ENCODE measurements at regions not wholly inside any gene's neighbourhood (a gene's known extent, or its start where the extent isn't known, plus 50 kb on each side); places are given as distances from the start of the nearest gene placed in this dataset.

DNA sequence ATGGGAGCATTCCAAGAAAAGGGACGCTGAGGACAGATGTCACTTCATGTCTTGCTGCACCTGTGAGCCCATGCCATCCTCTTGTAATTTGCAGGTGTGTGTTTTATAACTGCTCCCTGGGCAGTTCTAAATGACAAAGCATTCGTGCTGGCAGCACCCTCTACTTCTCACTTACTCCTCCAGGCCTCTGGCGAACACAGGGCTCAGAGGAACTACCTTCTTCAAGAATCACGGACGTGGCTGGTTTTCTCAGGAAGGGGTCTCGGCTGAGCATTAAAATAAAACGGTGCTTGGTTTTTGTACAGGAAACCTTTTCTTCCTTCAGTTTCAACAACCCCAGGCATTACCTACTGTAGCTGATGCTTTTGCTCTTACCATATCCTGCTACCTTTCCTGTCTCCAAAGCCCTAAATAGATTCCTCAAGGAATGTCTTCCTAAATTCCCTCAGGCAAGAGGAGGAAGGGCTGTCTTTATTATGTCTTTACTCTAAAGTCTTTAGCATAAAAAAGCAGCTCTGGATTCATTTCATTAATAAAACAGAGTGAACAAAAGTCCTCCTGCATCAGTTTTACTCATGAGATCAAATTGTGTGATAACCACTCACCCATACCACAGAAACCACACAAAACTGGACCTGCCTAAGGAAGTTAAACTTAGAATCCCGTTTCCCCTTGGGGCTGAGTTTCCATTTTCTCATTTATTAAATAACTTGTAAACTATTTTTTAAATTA lies 79.0 kb upstream of the MAP10 start:
- TF ChIP-seq, protein P1, sequence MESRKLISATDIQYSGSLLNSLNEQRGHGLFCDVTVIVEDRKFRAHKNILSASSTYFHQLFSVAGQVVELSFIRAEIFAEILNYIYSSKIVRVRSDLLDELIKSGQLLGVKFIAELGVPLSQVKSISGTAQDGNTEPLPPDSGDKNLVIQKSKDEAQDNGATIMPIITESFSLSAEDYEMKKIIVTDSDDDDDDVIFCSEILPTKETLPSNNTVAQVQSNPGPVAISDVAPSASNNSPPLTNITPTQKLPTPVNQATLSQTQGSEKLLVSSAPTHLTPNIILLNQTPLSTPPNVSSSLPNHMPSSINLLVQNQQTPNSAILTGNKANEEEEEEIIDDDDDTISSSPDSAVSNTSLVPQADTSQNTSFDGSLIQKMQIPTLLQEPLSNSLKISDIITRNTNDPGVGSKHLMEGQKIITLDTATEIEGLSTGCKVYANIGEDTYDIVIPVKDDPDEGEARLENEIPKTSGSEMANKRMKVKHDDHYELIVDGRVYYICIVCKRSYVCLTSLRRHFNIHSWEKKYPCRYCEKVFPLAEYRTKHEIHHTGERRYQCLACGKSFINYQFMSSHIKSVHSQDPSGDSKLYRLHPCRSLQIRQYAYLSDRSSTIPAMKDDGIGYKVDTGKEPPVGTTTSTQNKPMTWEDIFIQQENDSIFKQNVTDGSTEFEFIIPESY (IDR thresholded peaks at IDR 0.05; ENCODE audit: extremely low read depth, insufficient replicate concordance, low read length): no peak
- TF ChIP-seq SP1 (IDR thresholded peaks at IDR 0.05; ENCODE audit: low read depth): no peak
- TF ChIP-seq POLR2AphosphoS5 (IDR thresholded peaks at IDR 0.05; ENCODE audit: low read depth, low read length): no peak
- no peak for TF ChIP-seq ELF1 (IDR thresholded peaks at IDR 0.05; ENCODE audit: borderline replicate concordance, low read depth)
- TF ChIP-seq, protein P2, sequence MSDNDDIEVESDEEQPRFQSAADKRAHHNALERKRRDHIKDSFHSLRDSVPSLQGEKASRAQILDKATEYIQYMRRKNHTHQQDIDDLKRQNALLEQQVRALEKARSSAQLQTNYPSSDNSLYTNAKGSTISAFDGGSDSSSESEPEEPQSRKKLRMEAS (IDR thresholded peaks at IDR 0.05): no peak
- no peak for TF ChIP-seq EZH2 (IDR thresholded peaks at IDR 0.05)
- no peak for TF ChIP-seq POLR2A (IDR thresholded peaks at IDR 0.05; ENCODE audit: borderline replicate concordance, extremely low read depth, insufficient read depth, insufficient read length)
- TF ChIP-seq ZFX (IDR thresholded peaks at IDR 0.05): no peak
- TF ChIP-seq, protein P3, sequence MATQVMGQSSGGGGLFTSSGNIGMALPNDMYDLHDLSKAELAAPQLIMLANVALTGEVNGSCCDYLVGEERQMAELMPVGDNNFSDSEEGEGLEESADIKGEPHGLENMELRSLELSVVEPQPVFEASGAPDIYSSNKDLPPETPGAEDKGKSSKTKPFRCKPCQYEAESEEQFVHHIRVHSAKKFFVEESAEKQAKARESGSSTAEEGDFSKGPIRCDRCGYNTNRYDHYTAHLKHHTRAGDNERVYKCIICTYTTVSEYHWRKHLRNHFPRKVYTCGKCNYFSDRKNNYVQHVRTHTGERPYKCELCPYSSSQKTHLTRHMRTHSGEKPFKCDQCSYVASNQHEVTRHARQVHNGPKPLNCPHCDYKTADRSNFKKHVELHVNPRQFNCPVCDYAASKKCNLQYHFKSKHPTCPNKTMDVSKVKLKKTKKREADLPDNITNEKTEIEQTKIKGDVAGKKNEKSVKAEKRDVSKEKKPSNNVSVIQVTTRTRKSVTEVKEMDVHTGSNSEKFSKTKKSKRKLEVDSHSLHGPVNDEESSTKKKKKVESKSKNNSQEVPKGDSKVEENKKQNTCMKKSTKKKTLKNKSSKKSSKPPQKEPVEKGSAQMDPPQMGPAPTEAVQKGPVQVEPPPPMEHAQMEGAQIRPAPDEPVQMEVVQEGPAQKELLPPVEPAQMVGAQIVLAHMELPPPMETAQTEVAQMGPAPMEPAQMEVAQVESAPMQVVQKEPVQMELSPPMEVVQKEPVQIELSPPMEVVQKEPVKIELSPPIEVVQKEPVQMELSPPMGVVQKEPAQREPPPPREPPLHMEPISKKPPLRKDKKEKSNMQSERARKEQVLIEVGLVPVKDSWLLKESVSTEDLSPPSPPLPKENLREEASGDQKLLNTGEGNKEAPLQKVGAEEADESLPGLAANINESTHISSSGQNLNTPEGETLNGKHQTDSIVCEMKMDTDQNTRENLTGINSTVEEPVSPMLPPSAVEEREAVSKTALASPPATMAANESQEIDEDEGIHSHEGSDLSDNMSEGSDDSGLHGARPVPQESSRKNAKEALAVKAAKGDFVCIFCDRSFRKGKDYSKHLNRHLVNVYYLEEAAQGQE (IDR thresholded peaks at IDR 0.05; ENCODE audit: low read depth): no peak
- no peak for TF ChIP-seq YY1 (IDR thresholded peaks at IDR 0.05; ENCODE audit: extremely low read depth, insufficient replicate concordance, low read depth, low read length)
- TF ChIP-seq, protein P4, sequence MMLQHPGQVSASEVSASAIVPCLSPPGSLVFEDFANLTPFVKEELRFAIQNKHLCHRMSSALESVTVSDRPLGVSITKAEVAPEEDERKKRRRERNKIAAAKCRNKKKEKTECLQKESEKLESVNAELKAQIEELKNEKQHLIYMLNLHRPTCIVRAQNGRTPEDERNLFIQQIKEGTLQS (IDR thresholded peaks at IDR 0.05): no peak
- no peak for TF ChIP-seq CBX3 (IDR thresholded peaks at IDR 0.05; ENCODE audit: low read depth)
- TF ChIP-seq JUND (IDR thresholded peaks at IDR 0.05): no peak
- no peak for TF ChIP-seq FOSL1 (IDR thresholded peaks at IDR 0.05; ENCODE audit: low read depth)
- no peak for TF ChIP-seq EZH2phosphoT487 (IDR thresholded peaks at IDR 0.05; ENCODE audit: borderline replicate concordance)
- no peak for TF ChIP-seq RAD21 (IDR thresholded peaks at IDR 0.05; ENCODE audit: low read depth)
- no peak for TF ChIP-seq TCF7L2 (IDR thresholded peaks at IDR 0.05; ENCODE audit: borderline replicate concordance, extremely low read depth, insufficient read depth, insufficient read length)
- no peak for TF ChIP-seq SRF (IDR thresholded peaks at IDR 0.05; ENCODE audit: low read depth)
- no peak for TF ChIP-seq CEBPB (IDR thresholded peaks at IDR 0.05; ENCODE audit: low read depth)
- H3K4me2 ChIP-seq (ENCODE audit: low read length): no peak overlapping the region
- no TSS peak for BruUV-seq (replicated peaks)
- H3K9me3 ChIP-seq (ENCODE audit: control insufficient read depth in 1 of 2, insufficient read depth in 1 of 2, low read depth in 1 of 2, low read length in 2 of 2): no peaks in the 10 kb centered on the region
- DNase-seq (ENCODE audit: low read depth, low spot score) (no peak), ATAC-seq (no peak)
- no peaks in the 10 kb centered on the region for H4K20me1 ChIP-seq (ENCODE audit: insufficient read depth)
- H3K79me2 ChIP-seq (ENCODE audit: insufficient read depth, low read length): no peaks in the 10 kb centered on the region
- H3K27ac ChIP-seq (ENCODE audit: low read depth, low read length): no peak overlapping the region
- no peak overlapping the region for H2AFZ ChIP-seq (ENCODE audit: low read depth, low read length, poor library complexity, severe bottlenecking)
- H3K9me2 ChIP-seq (ENCODE audit: insufficient read depth): no peaks in the 10 kb centered on the region
- H3K36me3 ChIP-seq (ENCODE audit: control insufficient read depth in 1 of 2, insufficient read depth in 2 of 2, low read length in 2 of 2): no peaks in the 10 kb centered on the region
- RAD21 ChIA-PET (ENCODE audit: low non-redundant PET in 1 of 2, low total read pairs in 2 of 2, uncharacterized antibody in 2 of 2, unreplicated experiment in 2 of 2): no interaction called here
- H3K4me1 ChIP-seq (ENCODE audit: control insufficient read depth in 1 of 2, insufficient read depth in 2 of 2, low read length in 2 of 2): no peaks in the 10 kb centered on the region
- H3K27me3 ChIP-seq (ENCODE audit: insufficient read depth, low read length): no peaks in the 10 kb centered on the region
- H3K9ac ChIP-seq (ENCODE audit: low read length): no peak overlapping the region
- POLR2A ChIA-PET: no interaction called here
- intact Hi-C loops (cut with micrococcal nuclease): no loop called here
- CTCF ChIA-PET: no interaction called here
- no peak overlapping the region for H3K4me3 ChIP-seq (replicated peaks in 1 of 2; ENCODE audit: low read depth in 1 of 2, low read length in 2 of 2)
